ENCODE measurements at regions not wholly inside any gene's neighbourhood (a gene's known extent, or its start where the extent isn't known, plus 50 kb on each side); places are given as distances from the start of the nearest gene placed in this dataset.

GRCh38 chr2:146024212-146024743, 1504.4 kb upstream of the ZEB2 start:
- TF ChIP-seq CTCF (conservative IDR thresholded peaks at IDR 0.05; ENCODE audit: low read depth, low read length) (no peak), EZH2phosphoT487 (IDR thresholded peaks at IDR 0.05; ENCODE audit: borderline replicate concordance, low read length) (no peak)

All from PC-3 (cell line).